Choroid plexus epithelial cell (primary cell): ENCODE measurements at regions not wholly inside any gene's neighbourhood (a gene's known extent, or its start where the extent isn't known, plus 50 kb on each side); places are given as distances from the start of the nearest gene placed in this dataset.

Source experiments
- DNase-seq: peaks from one replicate; pipeline ENCODE4 v3.0.0-alpha.2; 2010; ENCODE audit warnings: low read depth
- H3K4me3 ChIP-seq: 2 replicates; pipeline ENCODE4 v1.5.1; 2011; ENCODE audit warnings: low read depth, mild to moderate bottlenecking, control low read depth, low read length, moderate library complexity
- TF ChIP-seq, protein P1 (sequence below): conservative IDR thresholded peaks from 2 replicates; pipeline ENCODE4 v1.5.1; 2011; ENCODE audit warnings: low read depth, mild to moderate bottlenecking, control low read depth, inconsistent platforms, low read length, moderate library complexity

DNA sequence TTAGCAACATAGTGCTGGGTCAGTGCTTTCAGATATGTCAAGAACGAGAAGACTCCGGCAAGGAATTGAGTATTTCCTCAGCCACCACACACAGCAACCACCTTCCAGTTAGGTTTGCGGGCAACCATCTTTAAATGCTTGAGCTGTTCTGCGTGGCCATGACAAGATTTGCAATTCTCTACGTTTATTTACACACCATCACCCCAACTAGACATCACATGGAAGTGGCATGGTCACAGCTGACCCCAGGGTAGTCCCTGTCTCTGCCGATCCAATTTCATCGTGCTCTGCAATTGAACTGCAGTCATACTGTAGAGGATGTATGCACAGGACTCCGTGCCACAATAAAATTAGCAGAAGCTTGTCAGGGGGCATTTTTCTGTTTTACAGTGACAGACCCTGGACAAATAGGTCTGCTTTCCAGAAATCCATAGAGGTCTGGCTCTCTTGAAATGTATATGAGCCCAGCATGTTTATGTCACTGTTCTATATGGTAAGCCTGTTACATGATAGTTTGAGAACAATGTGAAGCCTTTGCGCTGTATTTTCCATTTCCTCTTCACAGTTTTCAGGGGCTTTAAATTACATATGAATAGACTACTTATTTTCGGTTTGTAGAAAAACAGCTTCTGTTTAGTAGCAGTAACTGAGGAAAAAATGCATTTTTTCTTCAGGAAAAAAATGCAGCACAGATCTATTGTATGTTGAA is 605.2 kb downstream of the NR4A2 start:
- TF ChIP-seq, protein P1, sequence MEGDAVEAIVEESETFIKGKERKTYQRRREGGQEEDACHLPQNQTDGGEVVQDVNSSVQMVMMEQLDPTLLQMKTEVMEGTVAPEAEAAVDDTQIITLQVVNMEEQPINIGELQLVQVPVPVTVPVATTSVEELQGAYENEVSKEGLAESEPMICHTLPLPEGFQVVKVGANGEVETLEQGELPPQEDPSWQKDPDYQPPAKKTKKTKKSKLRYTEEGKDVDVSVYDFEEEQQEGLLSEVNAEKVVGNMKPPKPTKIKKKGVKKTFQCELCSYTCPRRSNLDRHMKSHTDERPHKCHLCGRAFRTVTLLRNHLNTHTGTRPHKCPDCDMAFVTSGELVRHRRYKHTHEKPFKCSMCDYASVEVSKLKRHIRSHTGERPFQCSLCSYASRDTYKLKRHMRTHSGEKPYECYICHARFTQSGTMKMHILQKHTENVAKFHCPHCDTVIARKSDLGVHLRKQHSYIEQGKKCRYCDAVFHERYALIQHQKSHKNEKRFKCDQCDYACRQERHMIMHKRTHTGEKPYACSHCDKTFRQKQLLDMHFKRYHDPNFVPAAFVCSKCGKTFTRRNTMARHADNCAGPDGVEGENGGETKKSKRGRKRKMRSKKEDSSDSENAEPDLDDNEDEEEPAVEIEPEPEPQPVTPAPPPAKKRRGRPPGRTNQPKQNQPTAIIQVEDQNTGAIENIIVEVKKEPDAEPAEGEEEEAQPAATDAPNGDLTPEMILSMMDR: no peak
- no peak overlapping the region for H3K4me3 ChIP-seq
- DNase-seq: no peak

DNA sequence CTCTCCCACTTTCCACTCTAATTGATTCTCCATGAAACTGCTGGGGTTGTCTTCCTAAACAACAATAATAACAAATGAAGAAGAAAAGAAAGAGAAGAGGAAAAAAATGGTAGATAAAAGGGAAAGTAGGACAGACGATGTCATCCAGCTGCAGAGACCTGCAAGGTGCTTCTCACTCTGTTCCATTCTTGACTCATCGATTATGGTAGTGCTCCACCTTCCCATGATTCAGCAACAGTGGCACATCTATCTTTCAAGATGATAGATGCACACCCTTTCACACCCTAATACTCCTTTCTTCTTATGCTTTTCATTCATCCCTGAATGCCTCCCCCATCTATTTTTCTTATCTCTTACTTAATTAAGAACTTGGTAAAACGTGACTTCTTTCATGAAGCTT is 610.2 kb downstream of the NR4A2 start:
- DNase-seq: no peak
- TF ChIP-seq, protein P1: no peak
- no peak overlapping the region for H3K4me3 ChIP-seq

DNA sequence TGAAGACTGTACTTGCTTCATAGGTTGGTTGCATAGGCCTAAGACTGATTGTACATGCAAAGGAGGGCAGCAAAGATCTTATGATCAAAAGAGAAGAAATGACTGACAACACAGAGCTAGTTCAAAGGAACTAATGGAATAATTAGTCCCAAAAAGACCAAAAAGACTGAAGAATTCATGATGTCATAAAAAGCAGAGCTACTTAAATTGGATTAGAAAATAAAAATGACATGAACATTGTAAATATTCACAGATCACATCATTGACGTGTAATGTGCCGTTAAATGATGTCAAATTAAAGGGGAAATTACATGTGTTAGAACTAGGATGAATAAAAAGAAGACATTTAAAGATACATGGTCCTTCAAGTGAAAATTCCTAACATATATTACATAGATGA is 616.8 kb downstream of the NR4A2 start:
- TF ChIP-seq, protein P1: no peak
- no peak for DNase-seq

DNA sequence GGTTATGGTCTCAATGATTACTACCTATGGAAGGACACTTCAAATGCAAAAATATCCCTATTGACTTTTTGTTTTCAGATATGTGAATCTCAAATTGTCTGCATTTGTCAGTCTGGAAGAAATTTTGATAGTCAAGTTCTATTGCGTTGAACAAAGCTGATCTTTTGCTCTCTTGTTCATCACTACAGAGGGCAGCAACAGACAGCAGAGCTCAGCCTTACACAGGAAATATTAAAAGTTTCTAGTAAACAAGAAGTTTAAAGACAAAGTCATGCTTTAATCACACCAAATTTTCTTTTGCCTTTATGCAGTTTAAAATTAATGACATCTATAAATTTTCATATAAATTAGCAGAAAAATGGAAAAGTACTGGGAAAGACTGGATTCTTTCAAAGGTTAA is 617.5 kb downstream of the NR4A2 start:
- no peak for DNase-seq
- TF ChIP-seq, protein P1: no peak
- no peak overlapping the region for H3K4me3 ChIP-seq

More for the DNA sequence above, 616.8 kb downstream of the NR4A2 start:
- H3K4me3 ChIP-seq: no peak overlapping the region

DNA sequence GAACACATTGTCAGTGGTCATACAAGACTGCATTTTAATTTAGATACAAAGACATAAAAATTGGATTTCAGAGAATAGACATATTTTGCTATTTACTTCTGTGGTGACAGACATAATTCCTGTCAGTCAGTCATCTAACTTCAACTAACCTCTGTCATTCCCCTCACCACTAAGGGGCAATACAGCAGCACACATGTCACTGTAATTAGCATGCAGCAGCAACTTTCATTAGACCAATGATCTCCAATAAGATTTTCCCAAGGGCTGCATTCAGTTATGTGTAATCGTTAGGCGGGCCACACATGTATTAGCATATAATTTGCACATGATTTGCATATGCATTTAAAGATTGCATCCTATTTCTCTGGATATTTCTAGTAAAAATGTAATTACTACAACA is 624.5 kb downstream of the NR4A2 start:
- TF ChIP-seq, protein P1: no peak
- DNase-seq: no peak
- no peak overlapping the region for H3K4me3 ChIP-seq

DNA sequence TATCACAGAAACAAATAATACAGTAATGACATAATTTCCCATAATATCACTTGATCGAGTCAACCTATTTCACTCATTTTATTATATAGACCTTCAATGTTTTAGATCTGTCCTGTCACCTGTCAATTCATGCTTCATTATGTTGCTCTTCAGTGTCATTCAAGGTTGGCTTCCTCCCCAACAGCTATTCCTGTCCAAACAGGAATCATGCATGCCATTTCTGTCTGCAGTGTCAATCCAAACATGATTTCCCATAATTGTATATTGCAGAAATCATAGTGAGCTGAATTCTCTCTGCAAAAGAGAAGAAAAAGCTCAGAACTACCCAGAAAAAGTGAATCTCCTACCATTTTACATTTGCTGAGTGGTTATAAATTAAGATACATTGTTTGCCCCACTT is 628.6 kb downstream of the NR4A2 start:
- TF ChIP-seq, protein P1: no peak
- no peak for DNase-seq
- H3K4me3 ChIP-seq: no peak overlapping the region

DNA sequence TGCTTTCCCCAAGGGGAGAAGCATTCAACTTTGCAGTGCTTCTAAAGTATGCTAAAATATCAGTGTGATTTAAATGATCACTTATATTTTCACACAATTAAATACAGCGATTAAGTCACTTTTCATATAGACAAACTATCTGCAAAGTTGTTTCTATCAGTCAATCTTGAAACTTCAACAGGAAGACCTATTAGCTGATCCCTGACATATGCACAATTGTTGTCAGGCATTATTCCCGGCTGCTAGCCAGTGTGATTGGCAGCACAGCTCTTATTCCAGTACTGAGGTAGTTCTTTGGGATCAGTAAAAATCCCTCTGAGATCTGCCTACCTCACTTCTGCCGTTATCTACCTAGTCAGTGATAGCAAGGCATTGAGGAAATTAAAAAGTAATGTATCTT is 629.5 kb downstream of the NR4A2 start:
- H3K4me3 ChIP-seq: no peak overlapping the region
- TF ChIP-seq, protein P1: no peak
- no peak for DNase-seq
